H1 (cell line): ENCODE measurements at regions not wholly inside any gene's neighbourhood (a gene's known extent, or its start where the extent isn't known, plus 50 kb on each side); places are given as distances from the start of the nearest gene placed in this dataset.

Experiments
- CTCF ChIA-PET: fragments of 300-600 bp; sonication (Branson Sonifier 250); formaldehyde crosslinking; loops from one replicate; lab custom pipeline; 2021; ENCODE audit not compliant: partially characterized antibody; lab: Charles Lee
- POLR2A ChIA-PET: fragments of 300-600 bp; sonication (Branson Sonifier 250); formaldehyde crosslinking; loops from one replicate; lab custom pipeline; 2021; ENCODE audit warnings: inconsistent platforms; ENCODE audit not compliant: partially characterized antibody; lab: Charles Lee
- DNase-seq, 2 experiments: peaks; one replicate each; pipeline versions ENCODE4 v3.0.0 to v3.0.0-alpha.2; 2010 to 2022; ENCODE audit warnings: low spot score in 2 of 2, low read depth in 1 of 2, mixed read lengths in 1 of 2
- FAIRE-seq: peaks from 2 replicates; lab custom pipeline; 2011; peaks lifted over from hg19 to GRCh38; lab: Jason Lieb, UNC
- H2AFZ ChIP-seq: 2 replicates; pipeline ENCODE4 v1.8.1; 2012; ENCODE audit warnings: low read length, inconsistent platforms
- H2AK5ac ChIP-seq: 2 replicates; pipeline ENCODE4 v1.6.1; 2013; ENCODE audit warnings: low read depth, low read length
- H2BK120ac ChIP-seq: replicated peaks from 2 replicates; pipeline ENCODE3; 2013; ENCODE audit warnings: low read depth, low read length, inconsistent platforms
- H2BK12ac ChIP-seq: 2 replicates; pipeline ENCODE4 v1.6.1; 2013; ENCODE audit warnings: low read depth, low read length
- H2BK15ac ChIP-seq: 2 replicates; pipeline ENCODE4 v1.6.1; 2013; ENCODE audit warnings: low read length
- H2BK20ac ChIP-seq: 2 replicates; pipeline ENCODE4 v1.6.1; 2013; ENCODE audit warnings: low read length
- H2BK5ac ChIP-seq: 2 replicates; pipeline ENCODE4 v1.6.1; 2013; ENCODE audit warnings: low read depth, low read length
- H3K14ac ChIP-seq: 2 replicates; pipeline ENCODE4 v1.6.1; 2013; ENCODE audit warnings: inconsistent platforms; ENCODE audit not compliant: insufficient read length
- H3K18ac ChIP-seq: 2 replicates; pipeline ENCODE4 v1.6.1; 2013; ENCODE audit warnings: low read length; ENCODE audit errors: extremely low read depth
- H3K23ac ChIP-seq: 2 replicates; pipeline ENCODE4 v1.6.1; 2013; ENCODE audit warnings: inconsistent platforms; ENCODE audit not compliant: insufficient read length
- H3K23me2 ChIP-seq: 2 replicates; pipeline ENCODE4 v1.6.1; 2013; ENCODE audit warnings: low read depth, low read length
- H3K27ac ChIP-seq: 2 replicates; pipeline ENCODE4 v1.6.1; 2011; ENCODE audit warnings: low read depth, low read length, inconsistent platforms
- H3K27me3 ChIP-seq, 4 experiments: replicated peaks in 1 of 4; 1 replicate in 1 of 4; 2 replicates in 3 of 4; pipeline versions ENCODE4 v1.6.1 to v1.8.1; 2011 to 2013; ENCODE audit warnings: low read length in 3 of 4, mild to moderate bottlenecking in 3 of 4, inconsistent platforms in 2 of 4, mixed read lengths in 2 of 4, moderate library complexity in 1 of 4; ENCODE audit not compliant: control insufficient read depth in 3 of 4, insufficient read depth in 3 of 4; ENCODE audit errors: extremely low read depth in 1 of 4
- H3K36me3 ChIP-seq, 4 experiments: 2 replicates each; pipeline versions ENCODE4 v1.6.1 to v1.8.1; 2011 to 2013; ENCODE audit warnings: mild to moderate bottlenecking in 4 of 4, low read length in 3 of 4, moderate library complexity in 2 of 4, control low read depth in 1 of 4, inconsistent platforms in 1 of 4; ENCODE audit not compliant: insufficient read depth in 4 of 4, control insufficient read depth in 2 of 4
- H3K4ac ChIP-seq: replicated peaks from 2 replicates; pipeline ENCODE3; 2013; ENCODE audit warnings: low read length, low read depth, mixed read lengths, inconsistent platforms; ENCODE audit not compliant: insufficient read length
- H3K4me1 ChIP-seq, 4 experiments: replicated peaks in 1 of 4; 1 replicate in 1 of 4; 2 replicates in 3 of 4; pipeline versions ENCODE4 v1.6.1 to v1.8.1; 2011 to 2013; ENCODE audit warnings: low read length in 3 of 4, inconsistent platforms in 2 of 4, mixed read lengths in 1 of 4; ENCODE audit not compliant: insufficient read depth in 4 of 4, control insufficient read depth in 3 of 4
- H3K4me2 ChIP-seq, 2 experiments: 2 replicates each; pipeline versions ENCODE4 v1.6.1 to v1.8.1; 2011 to 2013; ENCODE audit warnings: low read depth in 2 of 2, low read length in 2 of 2, control low read depth in 1 of 2, inconsistent platforms in 1 of 2, mild to moderate bottlenecking in 1 of 2; ENCODE audit not compliant: insufficient read depth in 1 of 2
- H3K4me3 ChIP-seq, 4 experiments: fragments of 200-600, 300-600 bp in 1 of 4; sonication (generic), shearing (Covaris generic), sonication (Bioruptor Twin) in 1 of 4; 2 replicates each; pipeline versions ENCODE4 v1.5.1 to v1.8.1; 2011 to 2016; ENCODE audit warnings: low read length in 4 of 4, low read depth in 3 of 4, control low read depth in 2 of 4, inconsistent platforms in 2 of 4, mild to moderate bottlenecking in 2 of 4, mixed read lengths in 1 of 4, moderate library complexity in 1 of 4; ENCODE audit not compliant: insufficient read depth in 2 of 4; ENCODE audit errors: extremely low read depth in 1 of 4
- H3K56ac ChIP-seq: replicated peaks from 2 replicates; pipeline ENCODE3; 2013; ENCODE audit warnings: low read depth, mild to moderate bottlenecking, mixed read lengths, low read length, inconsistent platforms; ENCODE audit not compliant: insufficient read length
- H3K79me1 ChIP-seq: 2 replicates; pipeline ENCODE4 v1.6.1; 2013; ENCODE audit warnings: low read depth, low read length, control low read depth
- H3K79me2 ChIP-seq, 2 experiments: 2 replicates each; pipeline versions ENCODE4 v1.6.1 to v1.8.1; 2012 to 2013; ENCODE audit warnings: low read length in 2 of 2, mild to moderate bottlenecking in 2 of 2, inconsistent platforms in 1 of 2; ENCODE audit not compliant: insufficient read depth in 2 of 2, control insufficient read depth in 1 of 2
- H3K9ac ChIP-seq, 4 experiments: replicated peaks in 1 of 4; 1 replicate in 1 of 4; 2 replicates in 3 of 4; pipeline versions ENCODE4 v1.6.1 to v1.8.1; 2011 to 2013; ENCODE audit warnings: low read depth in 3 of 4, low read length in 3 of 4, control low read depth in 2 of 4, mild to moderate bottlenecking in 2 of 4, moderate library complexity in 2 of 4, inconsistent platforms in 1 of 4; ENCODE audit errors: extremely low read depth in 1 of 4
- H3K9me3 ChIP-seq, 2 experiments: 2 replicates each; pipeline versions ENCODE4 v1.6.1 to v1.8.1; 2012 to 2013; ENCODE audit warnings: mild to moderate bottlenecking in 2 of 2, moderate library complexity in 2 of 2, control low read depth in 1 of 2, inconsistent platforms in 1 of 2, low read depth in 1 of 2, low read length in 1 of 2, mixed read lengths in 1 of 2; ENCODE audit not compliant: insufficient read depth in 2 of 2
- H4K20me1 ChIP-seq, 2 experiments: replicated peaks in 1 of 2; 2 replicates each; pipeline versions ENCODE3 to v1.8.1; 2011 to 2013; ENCODE audit warnings: inconsistent platforms in 2 of 2, low read length in 2 of 2, mild to moderate bottlenecking in 1 of 2; ENCODE audit not compliant: insufficient read depth in 2 of 2, control insufficient read depth in 1 of 2
- H4K5ac ChIP-seq: 2 replicates; pipeline ENCODE4 v1.6.1; 2013; ENCODE audit warnings: low read length, low read depth, mixed read lengths, inconsistent platforms; ENCODE audit not compliant: insufficient read length
- H4K8ac ChIP-seq: 2 replicates; pipeline ENCODE4 v1.8.0; 2013; ENCODE audit warnings: mild to moderate bottlenecking, moderate library complexity, low read length, inconsistent platforms; ENCODE audit not compliant: insufficient read depth; ENCODE audit errors: extremely low read depth
- H4K91ac ChIP-seq: replicated peaks from 2 replicates; pipeline ENCODE3; 2013; ENCODE audit warnings: low read length, mixed read lengths, inconsistent platforms; ENCODE audit not compliant: insufficient read length
- BACH1 ChIP-seq: IDR thresholded peaks from 2 replicates; pipeline ENCODE4 v1.6.1; 2012; ENCODE audit warnings: low read length, improper control_type of control experiment
- NANOG ChIP-seq: IDR thresholded peaks from 2 replicates; pipeline ENCODE4 v1.6.1; 2011; ENCODE audit warnings: low read length, low read depth, mild to moderate bottlenecking, inconsistent platforms; ENCODE audit not compliant: insufficient read depth, poor library complexity, severe bottlenecking
- RFX5 ChIP-seq: IDR thresholded peaks from 2 replicates; pipeline ENCODE4 v1.6.1; 2011; ENCODE audit warnings: low read depth, low read length, improper control_type of control experiment, borderline replicate concordance
- RNF2 ChIP-seq: fragments of 200-900, 300-1000 bp; sonication (generic); IDR thresholded peaks from 2 replicates; pipeline ENCODE4 v1.7.1; 2016; ENCODE audit warnings: borderline replicate concordance, low read depth, mild to moderate bottlenecking, antibody characterized with exemption, low read length; ENCODE audit not compliant: poor library complexity, severe bottlenecking; ENCODE audit errors: missing control alignments
- SIN3A ChIP-seq, 2 experiments: IDR thresholded peaks in 1 of 2; conservative IDR thresholded peaks in 1 of 2; 2 replicates each; pipeline ENCODE4 v1.6.1; 2011 to 2012; ENCODE audit warnings: low read length in 2 of 2, improper control_type of control experiment in 1 of 2, low read depth in 1 of 2, mild to moderate bottlenecking in 1 of 2
- WGBS, 2 experiments: shearing (Covaris generic) in 1 of 2; methylation state at CpG; one replicate each; pipeline versions ENCODE4 v1.1.6 to v1.1.7; 2013 to 2015; ENCODE audit warnings: low lambda C conversion rate in 2 of 2, mixed read lengths in 2 of 2, inconsistent platforms in 1 of 2, low coverage in 1 of 2, missing lambda C conversion rate in 1 of 2; ENCODE audit not compliant: insufficient replicate concordance in 2 of 2, insufficient coverage in 1 of 2, insufficient read length in 1 of 2; ENCODE audit errors: extremely low coverage in 1 of 2, missing lambda C conversion rate in 1 of 2; 5-methylcytosine and 5-hydroxymethylcytosine counted together
- TF ChIP-seq, protein P1 (sequence below): IDR thresholded peaks from 2 replicates; pipeline ENCODE4 v1.6.1; 2012; ENCODE audit warnings: inconsistent platforms
- TF ChIP-seq, protein P2 (sequence below): IDR thresholded peaks from 2 replicates; pipeline ENCODE4 v1.6.1; 2012; ENCODE audit warnings: inconsistent platforms

DNA sequence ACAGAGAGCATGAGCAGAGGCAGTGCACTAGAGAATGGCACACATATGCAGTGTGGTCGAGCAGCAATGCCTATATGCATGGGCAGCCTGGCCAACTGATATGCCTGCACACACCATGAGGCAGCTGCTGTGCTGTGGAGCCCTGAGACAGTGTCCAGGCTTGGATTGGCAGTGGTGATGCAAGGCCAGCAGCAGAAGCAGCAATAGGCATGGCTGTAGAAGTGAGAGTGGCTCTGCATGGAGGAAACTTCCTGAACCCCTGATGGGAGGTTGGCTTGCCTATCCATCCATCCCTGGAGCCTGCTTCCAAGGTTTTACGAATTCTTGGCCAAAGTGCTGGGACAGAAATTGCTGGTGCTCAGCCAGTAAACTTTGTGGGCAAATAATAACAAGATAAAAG, 89.7 kb downstream of the DIRAS3 start:
- Histone ChIP-seq H3K27ac (no peak overlapping the region), H2AK5ac (no peak overlapping the region), H4K5ac (no peak overlapping the region), H4K20me1 (no peaks in the 10 kb centered on the region), H2BK5ac (no peak overlapping the region), H3K79me2 (no peaks in the 10 kb centered on the region), H3K4me3 (no peak overlapping the region), H4K8ac (no peak overlapping the region), H3K18ac (no peak overlapping the region), H2BK15ac (no peak overlapping the region), H2AFZ (no peak overlapping the region), H3K23me2 (no peaks in the 10 kb centered on the region), H3K4ac (no peak overlapping the region), H3K36me3 (no peaks in the 10 kb centered on the region), H3K4me2 (no peak overlapping the region), H2BK120ac (no peak overlapping the region), H2BK20ac (no peak overlapping the region), H3K9ac (no peak overlapping the region), H3K9me3 (no peaks in the 10 kb centered on the region), H3K56ac (no peak overlapping the region), H3K14ac (no peak overlapping the region), H3K23ac (no peak overlapping the region), H3K4me1 (no peaks in the 10 kb centered on the region), H4K91ac (no peak overlapping the region), H3K79me1 (no peaks in the 10 kb centered on the region), H2BK12ac (no peak overlapping the region), H3K27me3 (no peaks in the 10 kb centered on the region)
- ChIA-PET CTCF (interaction anchor here (1.3 to 1.7 kb wide), 3 partner anchors 23 to 203 kb away, joined by 3 to 6 read pairs (median 3); no protein-coding TSS in a partner anchor), POLR2A (no interaction called here)
- DNase-seq (no peak), FAIRE-seq (no peak)
- TF ChIP-seq NANOG = no peak
- no peak for TF ChIP-seq BACH1
- TF ChIP-seq, protein P1, sequence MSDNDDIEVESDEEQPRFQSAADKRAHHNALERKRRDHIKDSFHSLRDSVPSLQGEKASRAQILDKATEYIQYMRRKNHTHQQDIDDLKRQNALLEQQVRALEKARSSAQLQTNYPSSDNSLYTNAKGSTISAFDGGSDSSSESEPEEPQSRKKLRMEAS = no peak
- no peak for TF ChIP-seq RNF2
- TF ChIP-seq RFX5 = no peak
- TF ChIP-seq, protein P2, sequence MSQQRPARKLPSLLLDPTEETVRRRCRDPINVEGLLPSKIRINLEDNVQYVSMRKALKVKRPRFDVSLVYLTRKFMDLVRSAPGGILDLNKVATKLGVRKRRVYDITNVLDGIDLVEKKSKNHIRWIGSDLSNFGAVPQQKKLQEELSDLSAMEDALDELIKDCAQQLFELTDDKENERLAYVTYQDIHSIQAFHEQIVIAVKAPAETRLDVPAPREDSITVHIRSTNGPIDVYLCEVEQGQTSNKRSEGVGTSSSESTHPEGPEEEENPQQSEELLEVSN = no peak
- TF ChIP-seq SIN3A (conservative IDR thresholded peaks at IDR 0.05 in 1 of 2, IDR thresholded peaks at IDR 0.05 in 1 of 2; ENCODE audit: low read depth in 1 of 2, low read length in 2 of 2) = no peak
- 96% methylated on average over 2 of the region's 2 CpGs; no CpG with 5 or more reads in 1 of the 2 experiments for WGBS, 2 experiments
